A673 (cell line): ENCODE measurements at regions not wholly inside any gene's neighbourhood (a gene's known extent, or its start where the extent isn't known, plus 50 kb on each side); places are given as distances from the start of the nearest gene placed in this dataset.

Experiments used
- BruUV-seq: library from RNA; stranded (reverse); fragments of 400-500 nt; replicated peaks from 2 replicates; lab custom pipeline; 2021; lab: Mats Ljungman, UMichigan
- CTCF ChIA-PET: fragments of 300-600 bp; sonication (Branson Sonifier 250); formaldehyde crosslinking; loops from one replicate; lab custom pipeline; 2022; ENCODE audit warnings: antibody characterized with exemption; lab: Charles Lee
- POLR2A ChIA-PET: fragments of 300-600 bp; sonication (Branson Sonifier 250); formaldehyde crosslinking; loops from one replicate; lab custom pipeline; 2022; ENCODE audit warnings: antibody characterized with exemption; ENCODE audit not compliant: low non-redundant PET; lab: Charles Lee
- DNase-seq: peaks from one replicate; pipeline ENCODE4 v3.0.0-alpha.2; 2015; ENCODE audit warnings: low spot score
- H3K27ac ChIP-seq: fragments of 200-600 bp; sonication (generic); 2 replicates; pipeline ENCODE4 v1.5.1; 2016; ENCODE audit warnings: mixed run types, low read depth, mild to moderate bottlenecking, mixed read lengths, antibody characterized with exemption, low read length; ENCODE audit not compliant: poor library complexity, severe bottlenecking
- H3K27me3 ChIP-seq: fragments of 200-600 bp; sonication (generic); replicated peaks from 2 replicates; pipeline ENCODE4 v1.6.1; 2017; ENCODE audit warnings: mixed run types, low read depth, mild to moderate bottlenecking, mixed read lengths, antibody characterized with exemption, low read length; ENCODE audit not compliant: insufficient read depth, poor library complexity
- H3K36me3 ChIP-seq: fragments of 200-600 bp; sonication (generic); 2 replicates; pipeline ENCODE4 v1.6.1; 2016; ENCODE audit warnings: mixed run types, mild to moderate bottlenecking, mixed read lengths, antibody characterized with exemption, low read length; ENCODE audit not compliant: insufficient read depth, poor library complexity, severe bottlenecking
- H3K4me1 ChIP-seq: fragments of 200-600 bp; sonication (generic); 2 replicates; pipeline ENCODE4 v1.6.1; 2017; ENCODE audit warnings: mixed run types, mild to moderate bottlenecking, mixed read lengths, antibody characterized with exemption, low read length; ENCODE audit not compliant: insufficient read depth, poor library complexity, severe bottlenecking
- H3K4me3 ChIP-seq: fragments of 200-600 bp; sonication (generic); 2 replicates; pipeline ENCODE4 v1.5.1; 2016; ENCODE audit warnings: low read depth, mixed run types, mild to moderate bottlenecking, mixed read lengths, low read length; ENCODE audit not compliant: poor library complexity, severe bottlenecking
- H3K9me3 ChIP-seq: fragments of 200-600 bp; sonication (generic); 2 replicates; pipeline ENCODE4 v1.6.1; 2016; ENCODE audit warnings: mixed run types, low read depth, mild to moderate bottlenecking, mixed read lengths, antibody characterized with exemption, low read length; ENCODE audit not compliant: poor library complexity, severe bottlenecking
- CTCF ChIP-seq: fragments of 300-800, 200-600 bp; sonication (generic); conservative IDR thresholded peaks from 2 replicates; pipeline ENCODE4 v1.5.1; 2017; ENCODE audit warnings: low read depth, mild to moderate bottlenecking, antibody characterized with exemption, low read length, moderate library complexity, mixed read lengths
- EZH2 ChIP-seq: fragments of 200-600 bp; sonication (generic); IDR thresholded peaks from 2 replicates; pipeline ENCODE4 v1.6.1; 2017; ENCODE audit warnings: borderline replicate concordance, low read depth, mild to moderate bottlenecking, mixed read lengths, antibody characterized with exemption, low read length; ENCODE audit not compliant: poor library complexity, severe bottlenecking
- intact Hi-C: fragments of 100-400 bp; cut with micrococcal nuclease; formaldehyde crosslinking; loops from one replicate; pipeline ENCODE4 v1.10.0; 2022; ENCODE audit not compliant: unreplicated experiment

GRCh38 chr4:135552131-135552530 is 1350.5 kb upstream of the PABPC4L start:
- no peaks in the 10 kb centered on the region for H3K9me3 ChIP-seq
- TF ChIP-seq EZH2 (no peak), CTCF (no peak)
- ChIA-PET POLR2A (no interaction called here), CTCF (no interaction called here)
- no peak overlapping the region for H3K27ac ChIP-seq
- no peak overlapping the region for H3K4me3 ChIP-seq
- no peaks in the 10 kb centered on the region for H3K36me3 ChIP-seq
- no peak for DNase-seq
- no peaks in the 10 kb centered on the region for H3K27me3 ChIP-seq
- intact Hi-C loops, result no loop called here
- no TSS peak for BruUV-seq
- no peaks in the 10 kb centered on the region for H3K4me1 ChIP-seq

GRCh38 chr4:135548711-135549110 is 1347.1 kb upstream of the PABPC4L start:
- ChIA-PET CTCF (no interaction called here), POLR2A (no interaction called here)
- Histone ChIP-seq H3K27ac (no peak overlapping the region), H3K4me3 (no peak overlapping the region), H3K27me3 (no peaks in the 10 kb centered on the region), H3K36me3 (no peaks in the 10 kb centered on the region), H3K4me1 (no peaks in the 10 kb centered on the region), H3K9me3 (no peaks in the 10 kb centered on the region)
- intact Hi-C loops, result no loop called here
- BruUV-seq, result no TSS peak
- TF ChIP-seq CTCF (no peak), EZH2 (no peak)
- no peak for DNase-seq

- Histone ChIP-seq H3K27ac (no peak overlapping the region), H3K9me3 (no peaks in the 10 kb centered on the region), H3K4me1 (no peaks in the 10 kb centered on the region), H3K4me3 (no peak overlapping the region), H3K36me3 (no peaks in the 10 kb centered on the region), H3K27me3 (no peaks in the 10 kb centered on the region)
- intact Hi-C loops, result no loop called here
- TF ChIP-seq CTCF (no peak), EZH2 (no peak)
- CTCF ChIA-PET, result no interaction called here
- POLR2A ChIA-PET, result no interaction called here
- no TSS peak for BruUV-seq
- no peak for DNase-seq
Measured at GRCh38 chr4:135545616-135546317, 1344.2 kb upstream of the PABPC4L start.
